Neutrophil (primary cell): ENCODE measurements at regions not wholly inside any gene's neighbourhood (a gene's known extent, or its start where the extent isn't known, plus 50 kb on each side); places are given as distances from the start of the nearest gene placed in this dataset.

Source experiments
- H3K27ac ChIP-seq: fragments of 200-600 bp; sonication (generic); 2 replicates; pipeline ENCODE4 v1.5.1; 2016; ENCODE audit warnings: mild to moderate bottlenecking, moderate library complexity
- H3K27me3 ChIP-seq: fragments of 200-600 bp; sonication (generic); 2 replicates; pipeline ENCODE4 v1.6.0; 2016; ENCODE audit warnings: mild to moderate bottlenecking
- H3K36me3 ChIP-seq: fragments of 200-600 bp; sonication (generic); 2 replicates; pipeline ENCODE4 v1.5.1; 2017
- H3K4me1 ChIP-seq, 2 experiments: fragments of 200-600 bp in 1 of 2; sonication (generic) in 1 of 2; 1 replicate in 1 of 2; 2 replicates in 1 of 2; pipeline versions ENCODE4 v1.5.1 to v1.6.1; 2013 to 2016; ENCODE audit warnings: low read depth in 1 of 2, low read length in 1 of 2, mild to moderate bottlenecking in 1 of 2, moderate library complexity in 1 of 2; ENCODE audit not compliant: control insufficient read depth in 1 of 2, insufficient read depth in 1 of 2
- H3K4me3 ChIP-seq, 2 experiments: fragments of 200-600 bp in 1 of 2; sonication (generic) in 1 of 2; 1 replicate in 1 of 2; 2 replicates in 1 of 2; pipeline ENCODE4 v1.5.1; 2013 to 2016; ENCODE audit warnings: low read depth in 1 of 2, low read length in 1 of 2, mild to moderate bottlenecking in 1 of 2, moderate library complexity in 1 of 2
- H3K9me3 ChIP-seq: fragments of 200-600 bp; sonication (generic); 2 replicates; pipeline ENCODE4 v1.5.1; 2016
- TF ChIP-seq, protein P1 (sequence below): fragments of 200-600 bp; sonication (generic); IDR thresholded peaks from 2 replicates; pipeline ENCODE4 v1.5.1; 2016; ENCODE audit warnings: antibody characterized with exemption

DNA sequence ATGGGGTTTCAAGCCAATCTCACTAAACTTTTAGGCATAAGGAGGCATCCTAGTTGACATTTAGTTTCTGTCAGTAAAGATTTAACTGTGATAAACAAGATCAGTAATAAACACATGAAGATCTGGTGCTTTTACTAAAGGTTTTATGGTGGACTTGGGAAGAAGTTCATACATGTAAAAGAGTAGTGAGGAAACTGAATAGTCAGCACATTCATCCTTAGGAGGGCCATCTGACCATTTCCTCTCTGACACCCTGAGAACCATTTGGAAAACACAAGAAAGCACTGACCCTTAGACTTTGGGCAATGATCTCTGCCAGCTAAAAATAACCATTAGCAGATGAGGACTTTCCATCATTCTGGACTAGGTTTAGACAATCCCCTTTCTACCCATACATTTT is 1040.9 kb downstream of the AGBL1 start:
- TF ChIP-seq, protein P1, sequence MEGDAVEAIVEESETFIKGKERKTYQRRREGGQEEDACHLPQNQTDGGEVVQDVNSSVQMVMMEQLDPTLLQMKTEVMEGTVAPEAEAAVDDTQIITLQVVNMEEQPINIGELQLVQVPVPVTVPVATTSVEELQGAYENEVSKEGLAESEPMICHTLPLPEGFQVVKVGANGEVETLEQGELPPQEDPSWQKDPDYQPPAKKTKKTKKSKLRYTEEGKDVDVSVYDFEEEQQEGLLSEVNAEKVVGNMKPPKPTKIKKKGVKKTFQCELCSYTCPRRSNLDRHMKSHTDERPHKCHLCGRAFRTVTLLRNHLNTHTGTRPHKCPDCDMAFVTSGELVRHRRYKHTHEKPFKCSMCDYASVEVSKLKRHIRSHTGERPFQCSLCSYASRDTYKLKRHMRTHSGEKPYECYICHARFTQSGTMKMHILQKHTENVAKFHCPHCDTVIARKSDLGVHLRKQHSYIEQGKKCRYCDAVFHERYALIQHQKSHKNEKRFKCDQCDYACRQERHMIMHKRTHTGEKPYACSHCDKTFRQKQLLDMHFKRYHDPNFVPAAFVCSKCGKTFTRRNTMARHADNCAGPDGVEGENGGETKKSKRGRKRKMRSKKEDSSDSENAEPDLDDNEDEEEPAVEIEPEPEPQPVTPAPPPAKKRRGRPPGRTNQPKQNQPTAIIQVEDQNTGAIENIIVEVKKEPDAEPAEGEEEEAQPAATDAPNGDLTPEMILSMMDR = no peak
- Histone ChIP-seq H3K9me3 (no peaks in the 10 kb centered on the region), H3K36me3 (no peaks in the 10 kb centered on the region), H3K27ac (no peak overlapping the region), H3K4me3 (no peak overlapping the region), H3K4me1 (no peaks in the 10 kb centered on the region), H3K27me3 (no peaks in the 10 kb centered on the region)

DNA sequence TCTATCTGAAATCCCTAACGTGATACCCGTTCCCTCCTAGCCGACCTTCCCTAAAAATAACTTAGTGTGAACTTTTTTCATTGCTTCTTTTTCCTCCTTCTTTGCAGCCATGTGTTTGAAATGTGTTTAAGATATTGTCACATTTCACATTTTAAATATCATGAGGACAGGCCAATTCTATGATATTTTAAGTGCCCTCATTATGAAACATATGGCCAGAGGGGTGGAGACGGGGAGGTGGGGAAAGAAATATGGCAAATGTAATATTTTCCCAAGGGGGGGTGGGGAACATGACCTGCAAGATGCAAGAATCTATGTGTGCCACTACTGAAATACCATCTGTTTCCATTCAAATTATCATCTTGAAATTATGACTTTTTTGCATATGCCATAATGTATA is 1039.2 kb downstream of the AGBL1 start:
- Histone ChIP-seq H3K27ac (no peak overlapping the region), H3K4me1 (no peaks in the 10 kb centered on the region), H3K4me3 (no peak overlapping the region), H3K36me3 (no peaks in the 10 kb centered on the region), H3K27me3 (no peaks in the 10 kb centered on the region), H3K9me3 (no peaks in the 10 kb centered on the region)
- TF ChIP-seq, protein P1 = no peak

DNA sequence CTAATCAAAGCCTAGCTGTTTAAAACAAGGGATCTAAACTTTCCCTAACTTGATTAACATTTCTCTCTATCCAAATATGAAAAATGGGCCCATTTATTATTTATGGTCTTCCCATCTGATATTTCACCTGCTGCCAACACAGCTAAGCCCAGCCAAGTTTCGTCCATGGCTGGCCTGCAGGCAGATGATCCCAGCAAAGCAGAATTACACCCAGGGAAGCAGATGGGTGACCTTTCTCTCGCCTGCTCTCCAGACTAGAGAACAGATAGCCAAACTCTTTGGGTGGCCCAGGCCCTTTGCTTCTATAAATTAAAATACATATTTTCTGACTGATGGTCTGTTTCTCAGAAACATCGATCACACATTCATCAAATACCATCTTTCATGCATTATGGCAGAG is 1038.8 kb downstream of the AGBL1 start:
- H3K4me1 ChIP-seq = no peaks in the 10 kb centered on the region
- no peak overlapping the region for H3K4me3 ChIP-seq
- H3K27me3 ChIP-seq = no peaks in the 10 kb centered on the region
- H3K36me3 ChIP-seq = no peaks in the 10 kb centered on the region
- no peak overlapping the region for H3K27ac ChIP-seq
- H3K9me3 ChIP-seq = no peaks in the 10 kb centered on the region
- TF ChIP-seq, protein P1 = no peak

DNA sequence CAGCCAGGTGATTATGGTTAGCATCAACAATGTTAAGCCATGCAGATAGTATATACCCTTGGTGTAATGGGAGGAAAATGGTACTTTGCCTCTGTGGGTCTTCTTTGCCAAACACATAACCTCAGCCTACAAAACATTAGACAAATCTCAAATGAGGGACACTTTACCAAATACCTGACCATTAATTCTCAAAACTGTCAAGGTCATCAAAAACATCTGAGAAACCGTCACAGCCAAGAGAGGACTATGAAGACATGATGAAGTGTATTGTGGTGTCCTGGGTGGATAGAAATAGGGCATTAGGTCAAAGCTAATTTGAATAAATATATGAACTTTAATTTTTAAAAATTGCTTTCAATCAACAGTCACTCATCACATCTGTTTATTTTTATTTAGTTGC is 1036.1 kb downstream of the AGBL1 start:
- Histone ChIP-seq H3K27me3 (no peaks in the 10 kb centered on the region), H3K9me3 (no peaks in the 10 kb centered on the region), H3K36me3 (no peaks in the 10 kb centered on the region), H3K4me3 (no peak overlapping the region), H3K4me1 (no peaks in the 10 kb centered on the region), H3K27ac (no peak overlapping the region)
- TF ChIP-seq, protein P1 = no peak

DNA sequence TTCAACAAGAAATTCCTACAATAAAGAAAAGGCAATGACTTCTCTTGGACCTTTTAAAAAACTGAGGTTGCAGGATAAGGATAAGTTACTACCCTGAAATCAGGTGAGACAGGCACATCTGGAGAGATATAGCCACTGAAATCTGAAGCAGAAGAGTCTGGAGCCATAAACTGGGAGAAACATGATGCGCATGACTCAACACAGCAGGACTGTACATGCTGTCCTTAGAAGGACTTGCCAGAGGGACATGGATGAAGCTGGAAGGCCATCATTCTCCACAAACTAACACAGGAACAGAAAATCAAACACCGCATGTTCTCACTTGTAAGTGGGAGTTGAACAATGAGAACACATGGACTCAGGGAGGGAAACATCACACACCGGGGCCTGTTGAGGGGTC is 1020.2 kb downstream of the AGBL1 start:
- Histone ChIP-seq H3K27ac (no peak overlapping the region), H3K27me3 (no peaks in the 10 kb centered on the region), H3K4me3 (no peak overlapping the region), H3K36me3 (no peaks in the 10 kb centered on the region), H3K4me1 (no peaks in the 10 kb centered on the region), H3K9me3 (no peaks in the 10 kb centered on the region)
- TF ChIP-seq, protein P1 = no peak

DNA sequence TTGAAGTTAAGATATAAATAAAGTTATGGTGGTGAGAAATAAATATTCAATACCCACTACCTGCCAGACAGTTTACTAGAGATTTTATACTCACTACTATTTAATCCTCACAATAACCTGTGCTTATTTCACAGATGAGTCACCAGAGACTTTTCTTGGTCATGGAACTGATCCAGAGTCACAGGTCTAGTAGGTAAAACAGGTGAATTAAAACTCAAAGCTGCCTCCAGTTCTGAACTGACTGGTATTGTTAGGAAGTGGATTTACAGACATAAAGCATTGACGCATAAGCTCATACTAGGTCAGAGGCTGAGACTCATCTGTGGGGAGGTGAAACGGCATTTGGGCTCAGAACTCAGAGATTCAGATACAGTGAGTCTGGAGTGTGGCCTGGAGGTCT is 1009.9 kb downstream of the AGBL1 start:
- TF ChIP-seq, protein P1 = no peak
- no peaks in the 10 kb centered on the region for H3K36me3 ChIP-seq

More for the DNA sequence above, 1009.9 kb downstream of the AGBL1 start:
- no peak overlapping the region for H3K4me3 ChIP-seq
- no peaks in the 10 kb centered on the region for H3K4me1 ChIP-seq
- H3K27ac ChIP-seq = no peak overlapping the region
- no peaks in the 10 kb centered on the region for H3K27me3 ChIP-seq
- H3K9me3 ChIP-seq = no peaks in the 10 kb centered on the region
